CD4-positive, alpha-beta T cell (primary cell): ENCODE measurements at regions not wholly inside any gene's neighbourhood (a gene's known extent, or its start where the extent isn't known, plus 50 kb on each side); places are given as distances from the start of the nearest gene placed in this dataset.

Experiments
- ATAC-seq: fragments of 200-7000 bp; cut with Tn5 transposase; one replicate; pipeline ENCODE4 v1.10.0; 2022; ENCODE audit warnings: mild to moderate bottlenecking; ENCODE audit not compliant: poor library complexity
- CTCF ChIA-PET: fragments of 350-600 bp; sonication (Branson Sonifier 250); formaldehyde crosslinking; loops from one replicate; lab custom pipeline; 2021; ENCODE audit warnings: antibody characterized with exemption, inconsistent platforms; lab: Charles Lee
- POLR2A ChIA-PET: fragments of 350-600 bp; sonication (Branson Sonifier 250); formaldehyde crosslinking; loops from one replicate; lab custom pipeline; 2021; ENCODE audit warnings: antibody characterized with exemption, inconsistent platforms; lab: Charles Lee
- DNase-seq, 14 experiments: peaks; one replicate each; pipeline ENCODE4 v3.0.0-alpha.2; 2013 to 2020; ENCODE audit warnings: mixed read lengths in 2 of 14
- H3K27ac ChIP-seq, 2 donors: one replicate each; pipeline versions ENCODE4 v1.5.1 to v1.7.0; 2013; ENCODE audit warnings: low read length in 2 of 2, low read depth in 1 of 2, mild to moderate bottlenecking in 1 of 2
- H3K27me3 ChIP-seq, 2 experiments: 1 replicate in 1 of 2; 2 replicates in 1 of 2; pipeline versions ENCODE4 v1.6.1 to v1.7.0; 2013; ENCODE audit warnings: low read length in 2 of 2, control low read depth in 1 of 2, mild to moderate bottlenecking in 1 of 2, moderate library complexity in 1 of 2; ENCODE audit not compliant: insufficient read depth in 2 of 2, control insufficient read depth in 1 of 2
- H3K36me3 ChIP-seq: one replicate; pipeline ENCODE4 v1.6.1; 2013; ENCODE audit warnings: low read length, control low read depth; ENCODE audit not compliant: insufficient read depth
- H3K4me1 ChIP-seq: one replicate; pipeline ENCODE4 v1.6.1; 2013; ENCODE audit warnings: low read length, control low read depth; ENCODE audit not compliant: insufficient read depth
- H3K4me3 ChIP-seq: one replicate; pipeline ENCODE4 v1.5.1; 2013; ENCODE audit warnings: mild to moderate bottlenecking, low read length, moderate library complexity
- H3K9me3 ChIP-seq, 2 experiments: 1 replicate in 1 of 2; 2 replicates in 1 of 2; pipeline versions ENCODE4 v1.6.1 to v1.7.0; 2013; ENCODE audit warnings: low read length in 2 of 2, mild to moderate bottlenecking in 2 of 2, control low read depth in 1 of 2, moderate library complexity in 1 of 2; ENCODE audit not compliant: control insufficient read depth in 1 of 2, insufficient read depth in 1 of 2
- H3K27ac Mint-ChIP-seq: one replicate; pipeline ENCODE4 v1.8.0; 2020; ENCODE audit warnings: mixed read lengths
- H3K27me3 Mint-ChIP-seq: one replicate; pipeline ENCODE4 v1.8.0; 2021; ENCODE audit warnings: mixed read lengths
- H3K36me3 Mint-ChIP-seq: one replicate; pipeline ENCODE4 v1.8.0; 2021; ENCODE audit warnings: low read depth, mixed read lengths
- H3K4me1 Mint-ChIP-seq: one replicate; pipeline ENCODE4 v1.8.0; 2021; ENCODE audit warnings: low read depth, mixed read lengths
- H3K4me3 Mint-ChIP-seq: one replicate; pipeline ENCODE4 v1.8.0; 2020; ENCODE audit warnings: mild to moderate bottlenecking, mixed read lengths
- H3K9me3 Mint-ChIP-seq: one replicate; pipeline ENCODE4 v1.8.0; 2020; ENCODE audit warnings: mixed read lengths
- CTCF ChIP-seq: fragments of 200-600 bp; IDR thresholded peaks from one replicate; pipeline ENCODE4 v1.8.0; 2022; ENCODE audit warnings: antibody characterized with exemption, mild to moderate bottlenecking
- intact Hi-C, 2 experiments: fragments of 100-400 bp; cut with DNase I in 1 of 2; cut with micrococcal nuclease in 1 of 2; formaldehyde crosslinking; loops; one replicate each; pipeline versions ENCODE4 v1.15.1 to v1.9.0; 2023 to 2025; cut with DNase I, micrococcal nuclease

- intact Hi-C loops: loop anchor here (1.0 kb wide), 2 partner anchors 193 to 194 kb away; no protein-coding TSS in a partner anchor
These were observed 127.4 kb downstream of the ST8SIA2 start for GRCh38 chr15:92520914-92521623.

DNA sequence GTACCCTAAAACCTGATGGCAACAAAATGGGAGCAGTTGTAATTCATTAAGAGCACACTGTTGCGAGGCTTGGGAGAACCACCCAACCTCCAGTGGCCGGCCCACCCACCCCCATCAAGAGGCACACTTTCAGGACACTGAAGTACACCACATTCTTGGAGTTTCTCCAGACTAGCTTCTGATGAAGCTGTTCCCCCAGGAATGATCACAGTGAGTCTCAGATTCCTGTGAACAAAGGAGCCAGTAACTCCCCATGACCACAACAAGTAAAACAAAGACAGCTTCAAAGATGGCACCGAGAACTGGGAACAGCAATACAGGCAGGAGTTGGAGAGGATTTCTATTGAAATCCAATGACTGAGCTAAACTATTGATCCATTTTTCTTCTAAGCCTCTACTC lies 126.0 kb downstream of the ST8SIA2 start:
- no peak overlapping the region for H3K27ac ChIP-seq
- no peak for TF ChIP-seq CTCF
- H3K9me3 ChIP-seq: no peaks in the 10 kb centered on the region
- no peak overlapping the region for H3K27ac Mint-ChIP-seq
- ATAC-seq (no peak), DNase-seq (no peak)
- CTCF ChIA-PET: no interaction called here
- no peak overlapping the region for H3K4me3 Mint-ChIP-seq
- H3K27me3 ChIP-seq: no peaks in the 10 kb centered on the region
- H3K4me1 ChIP-seq: peaks cover 2% of the 10 kb centered on the region
- POLR2A ChIA-PET: no interaction called here
- H3K36me3 ChIP-seq: no peaks in the 10 kb centered on the region
- no peaks in the 10 kb centered on the region for H3K27me3 Mint-ChIP-seq
- no peak overlapping the region for H3K4me3 ChIP-seq
- no peaks in the 10 kb centered on the region for H3K36me3 Mint-ChIP-seq
- intact Hi-C loops: no loop called here
- H3K4me1 Mint-ChIP-seq: no peaks in the 10 kb centered on the region
- H3K9me3 Mint-ChIP-seq: no peaks in the 10 kb centered on the region

More at GRCh38 chr15:92520914-92521623, 127.4 kb downstream of the ST8SIA2 start:
- CTCF ChIA-PET: interaction anchor here (1.8 to 3.4 kb wide), 2 partner anchors 11 to 194 kb away, joined by 4 to 19 read pairs; no protein-coding TSS in a partner anchor
- peaks cover 7% of the 10 kb centered on the region for H3K4me1 ChIP-seq
- H3K27me3 ChIP-seq: no peaks in the 10 kb centered on the region
- Mint-ChIP-seq H3K9me3 (no peaks in the 10 kb centered on the region), H3K27me3 (no peaks in the 10 kb centered on the region), H3K4me3 (no peak overlapping the region), H3K4me1 (no peaks in the 10 kb centered on the region), H3K27ac (no peak overlapping the region), H3K36me3 (no peaks in the 10 kb centered on the region)
- ATAC-seq (no peak), DNase-seq (no peak)
- POLR2A ChIA-PET: interaction anchor here (1.1 kb wide), 1 partner anchor 194 kb away, joined by 3 read pairs; no protein-coding TSS in a partner anchor
- H3K36me3 ChIP-seq: no peaks in the 10 kb centered on the region
- H3K27ac ChIP-seq: no peak overlapping the region
- no peak for TF ChIP-seq CTCF
- no peak overlapping the region for H3K4me3 ChIP-seq
- no peaks in the 10 kb centered on the region for H3K9me3 ChIP-seq
